AG09319 (cell line): ENCODE measurements at regions not wholly inside any gene's neighbourhood (a gene's known extent, or its start where the extent isn't known, plus 50 kb on each side); places are given as distances from the start of the nearest gene placed in this dataset.

Experiments
- DNase-seq: peaks from one replicate; pipeline ENCODE4 v3.0.0-alpha.2; 2010; ENCODE audit warnings: low read depth; ENCODE audit errors: extremely low read depth
- CTCF ChIP-seq: IDR thresholded peaks from 2 replicates; pipeline ENCODE4 v1.5.1; 2011; ENCODE audit warnings: low read depth, mild to moderate bottlenecking, inconsistent platforms, low read length, moderate library complexity

DNA sequence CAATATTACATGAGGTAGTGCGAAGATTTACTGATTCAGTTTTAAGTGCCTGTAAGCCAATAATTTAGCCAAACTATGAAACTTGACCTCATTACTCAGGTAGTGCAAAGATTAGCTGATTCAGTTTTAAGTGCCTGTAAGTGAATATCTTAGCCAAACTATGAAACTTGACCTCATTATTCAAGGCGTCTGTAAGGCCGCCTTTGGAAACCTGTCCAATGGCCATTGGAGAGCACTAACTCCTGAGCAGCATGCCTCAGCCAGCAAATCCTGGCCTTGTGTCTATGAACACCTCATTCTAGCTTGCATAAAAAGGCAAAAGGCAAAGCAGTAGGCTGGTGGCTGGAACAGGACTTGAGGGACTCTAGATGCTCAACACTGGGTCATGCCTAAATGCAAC, 127.0 kb upstream of the GPR12 start:
- no peak for TF ChIP-seq CTCF
- DNase-seq = no peak

DNA sequence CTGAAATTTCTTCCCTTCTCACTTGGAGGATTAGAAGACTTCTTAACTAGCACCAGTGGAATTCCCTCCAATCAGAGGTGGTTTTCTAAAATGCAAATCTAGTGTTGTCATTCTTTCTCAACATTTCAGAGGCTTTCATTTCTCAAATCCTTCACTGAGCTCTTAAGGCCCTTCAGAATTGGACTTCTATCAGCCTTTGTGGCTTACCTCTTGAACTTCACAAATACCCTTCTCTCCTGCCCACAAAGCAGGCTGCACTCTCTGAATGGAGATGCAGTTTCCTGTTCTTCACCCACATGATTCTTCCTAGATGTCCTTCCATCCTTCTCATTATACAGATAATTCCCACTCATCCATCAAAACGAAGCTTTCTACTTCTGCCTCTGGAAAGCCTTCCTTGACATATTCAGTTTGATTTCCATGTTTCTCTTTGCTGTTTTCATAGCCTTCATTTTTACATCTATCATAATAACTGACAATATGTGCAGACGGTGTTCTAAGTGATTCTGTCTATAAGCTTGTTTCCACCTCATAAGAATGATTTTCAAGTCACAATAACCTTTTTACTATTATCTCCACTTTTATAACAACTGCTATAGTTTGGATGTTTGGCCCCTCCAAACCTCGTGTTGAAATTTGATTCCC, 123.1 kb upstream of the GPR12 start:
- no peak for DNase-seq
- TF ChIP-seq CTCF = no peak

- no peak for DNase-seq
- TF ChIP-seq CTCF = no peak
Observed at GRCh38 chr13:26882731-26883130, 122.1 kb upstream of the GPR12 start.

- no peak for TF ChIP-seq CTCF
- no peak for DNase-seq
Observed at GRCh38 chr13:26881154-26881553, 120.6 kb upstream of the GPR12 start.

- DNase-seq = no peak
- TF ChIP-seq CTCF = no peak
Observed at GRCh38 chr13:26880735-26881134, 120.1 kb upstream of the GPR12 start.

GRCh38 chr13:26878438-26878837, 117.9 kb upstream of the GPR12 start:
- DNase-seq = no peak
- TF ChIP-seq CTCF = no peak

DNA sequence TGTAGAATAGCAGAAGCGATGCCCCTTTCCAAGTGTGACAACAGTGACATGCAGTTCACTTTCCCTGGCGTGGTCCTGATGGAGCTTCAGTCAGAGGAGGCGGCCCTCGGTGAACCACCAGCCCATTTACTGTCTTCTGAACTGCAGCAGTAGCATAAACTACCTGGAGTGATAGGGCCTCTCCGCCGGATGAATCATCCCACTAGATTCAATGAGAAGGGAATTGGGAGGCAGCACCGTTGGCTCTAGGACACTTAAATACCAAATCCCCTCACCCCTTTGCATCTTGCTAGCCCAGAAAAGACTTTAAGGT, 112.8 kb upstream of the GPR12 start:
- no peak for DNase-seq

More for the DNA sequence above, 112.8 kb upstream of the GPR12 start:
- TF ChIP-seq CTCF = no peak
